Effector memory CD4-positive, alpha-beta T cell (primary cell): ENCODE measurements at regions not wholly inside any gene's neighbourhood (a gene's known extent, or its start where the extent isn't known, plus 50 kb on each side); places are given as distances from the start of the nearest gene placed in this dataset.

Experiments used
- DNase-seq, 3 donors: peaks; one replicate each; pipeline ENCODE4 v3.0.0-alpha.2; 2020
- H3K27ac ChIP-seq: 2 replicates; pipeline ENCODE4 v1.7.0; 2013; ENCODE audit warnings: mild to moderate bottlenecking, low read length, moderate library complexity; ENCODE audit not compliant: insufficient read depth, poor library complexity, severe bottlenecking
- H3K27me3 ChIP-seq: replicated peaks from 2 replicates; pipeline ENCODE4 v1.7.0; 2013; ENCODE audit warnings: mild to moderate bottlenecking, low read length; ENCODE audit not compliant: insufficient read depth, control insufficient read depth, poor library complexity, severe bottlenecking
- H3K36me3 ChIP-seq: 2 replicates; pipeline ENCODE4 v1.7.0; 2013; ENCODE audit warnings: mild to moderate bottlenecking, low read length, moderate library complexity; ENCODE audit not compliant: control insufficient read depth, insufficient read depth
- H3K4me1 ChIP-seq: 2 replicates; pipeline ENCODE4 v1.7.0; 2013; ENCODE audit warnings: low read length, mild to moderate bottlenecking; ENCODE audit not compliant: control insufficient read depth, insufficient read depth, poor library complexity, severe bottlenecking
- H3K4me3 ChIP-seq: 2 replicates; pipeline ENCODE4 v1.7.0; 2013; ENCODE audit warnings: low read length, low read depth, mild to moderate bottlenecking; ENCODE audit not compliant: insufficient read depth, poor library complexity, severe bottlenecking
- H3K9me3 ChIP-seq: 2 replicates; pipeline ENCODE4 v1.7.0; 2013; ENCODE audit warnings: mild to moderate bottlenecking, low read length, moderate library complexity; ENCODE audit not compliant: control insufficient read depth

- Histone ChIP-seq H3K4me3 (no peak overlapping the region), H3K9me3 (no peaks in the 10 kb centered on the region), H3K27ac (no peak overlapping the region), H3K27me3 (no peaks in the 10 kb centered on the region), H3K36me3 (no peaks in the 10 kb centered on the region), H3K4me1 (no peaks in the 10 kb centered on the region)
- no peak for DNase-seq
Measured at GRCh38 chr2:125588780-125589179, 1067.2 kb upstream of the GYPC start.

DNA sequence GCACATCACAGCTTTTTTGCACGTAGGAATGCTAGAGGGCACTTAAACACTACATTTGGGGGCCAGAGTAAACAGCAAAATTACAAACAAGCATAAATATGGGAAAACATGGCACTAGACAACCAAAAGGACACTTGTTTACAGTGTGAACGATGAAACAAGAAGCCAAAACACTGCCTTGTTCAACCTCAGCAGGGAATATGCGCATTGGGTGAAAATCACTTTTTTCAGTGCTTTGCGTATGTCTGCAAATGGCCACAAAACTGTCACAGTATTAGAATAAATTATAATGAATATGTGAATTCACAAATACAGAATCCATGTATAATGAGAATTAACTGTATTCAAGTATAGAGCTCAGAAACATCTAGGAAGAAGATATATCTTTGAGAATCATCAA lies 1064.0 kb upstream of the GYPC start:
- DNase-seq = no peak
- Histone ChIP-seq H3K27me3 (no peaks in the 10 kb centered on the region), H3K9me3 (no peaks in the 10 kb centered on the region), H3K4me1 (no peaks in the 10 kb centered on the region), H3K4me3 (no peak overlapping the region), H3K27ac (no peak overlapping the region), H3K36me3 (no peaks in the 10 kb centered on the region)

DNA sequence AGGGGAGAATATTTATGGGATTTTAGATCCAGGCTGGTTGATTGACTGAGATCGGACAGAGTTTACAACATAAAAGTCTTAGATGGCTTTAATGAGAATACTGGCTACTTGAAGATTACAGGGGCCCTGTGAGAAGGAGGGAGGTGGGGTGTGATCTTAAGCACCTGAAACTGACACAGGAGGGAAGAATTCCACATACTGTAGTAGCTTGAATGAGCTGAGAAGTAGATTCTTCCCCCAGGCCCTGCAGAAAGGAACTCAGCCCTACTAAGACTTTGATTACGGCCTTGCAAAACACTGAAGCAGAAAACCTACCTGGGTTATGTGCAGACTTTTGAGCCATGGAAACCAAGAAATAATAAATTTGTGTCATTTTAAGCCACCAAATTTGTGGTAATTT lies 1062.9 kb upstream of the GYPC start:
- H3K36me3 ChIP-seq = no peaks in the 10 kb centered on the region
- H3K4me3 ChIP-seq = no peak overlapping the region
- H3K9me3 ChIP-seq = no peaks in the 10 kb centered on the region
- H3K27me3 ChIP-seq = no peaks in the 10 kb centered on the region
- DNase-seq = no peak
- no peak overlapping the region for H3K27ac ChIP-seq
- no peaks in the 10 kb centered on the region for H3K4me1 ChIP-seq

DNA sequence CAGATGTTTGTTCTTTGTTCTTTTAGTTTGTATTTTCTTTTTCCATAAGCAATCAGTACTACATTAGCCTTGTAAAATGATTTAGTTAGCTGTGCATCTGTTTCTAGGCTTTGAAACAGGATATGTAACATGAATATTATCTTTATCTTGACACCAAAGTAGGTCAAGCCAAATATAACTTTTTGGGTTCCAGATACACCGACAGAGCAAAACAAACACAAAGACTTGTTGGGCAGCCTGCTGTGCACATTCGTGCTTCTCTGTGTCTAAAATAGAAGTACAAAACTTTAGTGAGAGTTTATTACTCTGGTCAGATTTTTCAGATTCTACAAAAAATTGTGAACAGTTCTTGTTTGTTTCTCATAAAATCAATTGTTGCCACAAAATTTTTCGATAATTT lies 1059.3 kb upstream of the GYPC start:
- Histone ChIP-seq H3K27ac (no peak overlapping the region), H3K9me3 (no peaks in the 10 kb centered on the region), H3K36me3 (no peaks in the 10 kb centered on the region), H3K4me1 (no peaks in the 10 kb centered on the region), H3K27me3 (no peaks in the 10 kb centered on the region), H3K4me3 (no peak overlapping the region)
- no peak for DNase-seq

DNA sequence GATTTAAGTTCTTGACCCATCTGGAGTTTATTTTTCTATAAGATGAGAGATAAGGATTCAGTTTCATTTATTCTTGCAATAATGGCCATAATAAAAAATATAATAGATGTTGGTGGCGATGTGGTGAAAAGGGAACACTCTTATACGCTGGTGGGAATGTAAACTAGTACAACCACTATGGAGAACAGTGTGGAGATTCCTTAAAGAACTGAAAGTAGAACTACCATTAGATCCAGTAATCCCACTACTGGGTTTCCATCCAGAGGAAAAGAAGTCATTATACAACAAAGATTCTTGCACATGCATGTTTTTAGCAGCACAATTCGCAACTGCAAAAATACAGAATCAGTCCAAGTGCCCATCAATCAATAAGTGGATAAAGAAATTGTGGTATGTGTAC lies 1040.5 kb upstream of the GYPC start:
- H3K4me3 ChIP-seq = no peak overlapping the region

DNA sequence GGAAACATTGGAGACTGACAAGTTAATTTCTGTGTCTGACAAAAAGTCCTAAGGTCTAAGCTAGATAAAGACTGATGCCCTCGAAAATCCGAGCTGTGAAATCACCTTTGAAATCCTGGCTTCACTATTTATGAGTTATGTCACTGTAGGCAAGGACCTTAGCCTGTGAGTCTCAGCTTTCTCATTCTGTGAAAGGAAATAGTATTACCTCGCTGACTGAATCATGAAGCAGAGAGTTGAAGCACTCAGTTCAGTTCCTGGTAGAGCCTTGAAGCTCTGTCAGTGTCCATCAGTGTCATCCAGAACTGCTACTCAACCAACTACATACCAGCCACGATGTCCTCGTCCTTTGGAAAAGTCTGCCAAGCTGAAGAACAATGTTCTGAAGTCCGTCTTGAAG lies 1025.6 kb upstream of the GYPC start:
- H3K27me3 ChIP-seq = no peaks in the 10 kb centered on the region
- H3K4me3 ChIP-seq = no peak overlapping the region
- H3K36me3 ChIP-seq = no peaks in the 10 kb centered on the region
- DNase-seq = no peak
- no peak overlapping the region for H3K27ac ChIP-seq
- H3K9me3 ChIP-seq = no peaks in the 10 kb centered on the region
- no peaks in the 10 kb centered on the region for H3K4me1 ChIP-seq

More for the DNA sequence above, 1040.5 kb upstream of the GYPC start:
- no peaks in the 10 kb centered on the region for H3K4me1 ChIP-seq
- H3K36me3 ChIP-seq = no peaks in the 10 kb centered on the region
- no peaks in the 10 kb centered on the region for H3K9me3 ChIP-seq
- no peaks in the 10 kb centered on the region for H3K27me3 ChIP-seq
- H3K27ac ChIP-seq = no peak overlapping the region
- no peak for DNase-seq

DNA sequence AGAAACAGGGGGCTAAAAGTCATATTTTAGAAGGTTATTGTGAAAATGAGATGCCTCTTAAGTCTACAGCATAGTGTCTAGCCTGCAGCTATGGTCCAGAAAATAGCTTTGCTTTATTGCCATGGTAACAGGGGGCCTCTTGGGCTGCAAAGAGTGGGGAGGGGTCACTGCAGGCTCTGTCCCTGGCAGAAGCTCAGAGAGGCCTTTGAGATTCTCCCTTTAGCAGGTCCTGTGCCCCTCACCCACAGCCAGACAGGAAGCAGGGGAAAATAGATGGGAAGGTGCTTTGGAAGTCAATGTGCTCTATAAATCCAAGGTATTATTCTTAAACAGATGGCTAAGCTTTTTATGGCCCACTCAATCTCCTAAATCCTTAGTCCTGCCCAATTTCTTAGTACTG lies 1021.3 kb upstream of the GYPC start:
- Histone ChIP-seq H3K36me3 (no peaks in the 10 kb centered on the region), H3K27me3 (no peaks in the 10 kb centered on the region), H3K9me3 (no peaks in the 10 kb centered on the region), H3K4me3 (no peak overlapping the region), H3K4me1 (no peaks in the 10 kb centered on the region), H3K27ac (no peak overlapping the region)
- DNase-seq = no peak

GRCh38 chr2:125638345-125638744 lies 1017.6 kb upstream of the GYPC start:
- no peaks in the 10 kb centered on the region for H3K27me3 ChIP-seq
- no peak for DNase-seq
- H3K4me1 ChIP-seq = no peaks in the 10 kb centered on the region
- H3K9me3 ChIP-seq = no peaks in the 10 kb centered on the region
- H3K36me3 ChIP-seq = no peaks in the 10 kb centered on the region
- no peak overlapping the region for H3K4me3 ChIP-seq
- H3K27ac ChIP-seq = no peak overlapping the region

DNA sequence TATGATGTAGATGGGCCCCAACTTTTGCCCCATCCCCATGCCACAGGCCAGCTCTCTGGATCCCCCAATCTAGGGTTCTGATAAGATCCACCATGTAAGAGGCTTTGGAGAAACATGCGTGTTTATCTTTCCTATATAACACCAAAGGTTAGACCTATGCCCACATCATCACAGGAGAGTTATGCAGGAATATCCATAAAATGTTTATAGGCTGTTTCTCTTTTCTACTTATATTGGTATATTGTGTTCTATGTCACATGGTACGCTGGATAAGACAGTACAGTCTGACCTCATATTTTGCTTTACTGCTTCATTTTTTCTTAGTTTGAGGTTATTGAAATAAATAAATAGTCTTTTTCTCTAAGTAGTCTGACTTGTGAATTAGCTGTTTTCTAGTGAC lies 1013.9 kb upstream of the GYPC start:
- Histone ChIP-seq H3K27me3 (no peaks in the 10 kb centered on the region), H3K4me3 (no peak overlapping the region), H3K4me1 (no peaks in the 10 kb centered on the region), H3K36me3 (no peaks in the 10 kb centered on the region), H3K9me3 (no peaks in the 10 kb centered on the region), H3K27ac (no peak overlapping the region)
- DNase-seq = no peak

GRCh38 chr2:125643128-125643527 lies 1012.8 kb upstream of the GYPC start:
- no peak for DNase-seq
- Histone ChIP-seq H3K9me3 (no peaks in the 10 kb centered on the region), H3K27ac (no peak overlapping the region), H3K27me3 (no peaks in the 10 kb centered on the region), H3K36me3 (no peaks in the 10 kb centered on the region), H3K4me3 (no peak overlapping the region), H3K4me1 (no peaks in the 10 kb centered on the region)

DNA sequence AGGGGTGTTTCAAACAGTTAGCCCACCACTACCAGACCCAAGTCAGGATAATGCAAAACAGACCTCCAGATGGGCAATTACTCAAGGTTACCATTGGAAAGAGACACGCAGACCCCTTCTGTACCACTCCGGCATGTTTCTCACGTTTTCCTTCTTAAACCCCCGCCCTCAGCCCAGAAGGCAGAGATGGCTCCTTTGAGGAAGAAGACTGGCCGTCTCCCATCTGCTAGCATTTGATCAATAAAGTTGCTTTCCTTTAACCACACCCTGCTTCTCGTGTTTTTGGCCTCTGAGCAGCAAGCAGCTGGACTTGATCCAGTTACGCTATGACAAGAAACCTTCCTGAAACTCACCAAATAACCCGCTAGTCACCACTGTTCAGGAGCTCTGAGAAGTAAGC lies 1012.4 kb upstream of the GYPC start:
- Histone ChIP-seq H3K27ac (no peak overlapping the region), H3K4me1 (no peaks in the 10 kb centered on the region), H3K4me3 (no peak overlapping the region), H3K36me3 (no peaks in the 10 kb centered on the region), H3K27me3 (no peaks in the 10 kb centered on the region), H3K9me3 (no peaks in the 10 kb centered on the region)
- no peak for DNase-seq
